ENCODE measurements at regions not wholly inside any gene's neighbourhood (a gene's known extent, or its start where the extent isn't known, plus 50 kb on each side); places are given as distances from the start of the nearest gene placed in this dataset.

GRCh38 chr4:3713346-3713745, 52.8 kb upstream of the ADRA2C start:
- Histone ChIP-seq H3K27me3 (ENCODE audit: insufficient read depth, low read depth, low read length) (no peaks in the 10 kb centered on the region), H3K9me3 (ENCODE audit: low read length) (no peaks in the 10 kb centered on the region), H3K36me3 (ENCODE audit: insufficient read depth, low read length) (no peaks in the 10 kb centered on the region), H3K27ac (ENCODE audit: low read length) (no peak overlapping the region), H4K20me1 (ENCODE audit: insufficient read depth) (no peaks in the 10 kb centered on the region), H3K9ac (ENCODE audit: low read length) (no peak overlapping the region), H2AFZ (ENCODE audit: low read depth, low read length) (no peak overlapping the region), H3F3A (ENCODE audit: insufficient read depth, low read length, poor library complexity, severe bottlenecking) (no peaks in the 10 kb centered on the region), H3K9me2 (ENCODE audit: insufficient read depth, low read length) (no peaks in the 10 kb centered on the region), H3K4me2 (ENCODE audit: low read length) (no peak overlapping the region), H3K4me3 (ENCODE audit: low read length) (no peak overlapping the region), H3K79me2 (replicated peaks; ENCODE audit: insufficient read depth, low read length) (no peaks in the 10 kb centered on the region)
- TF ChIP-seq MXI1 (conservative IDR thresholded peaks at IDR 0.05; ENCODE audit: poor library complexity, severe bottlenecking) (no peak), SMC3 (conservative IDR thresholded peaks at IDR 0.05; ENCODE audit: poor library complexity) (no peak), POLR2AphosphoS5 (IDR thresholded peaks at IDR 0.05) (no peak), RAD21 (conservative IDR thresholded peaks at IDR 0.05) (no peak), EZH2 (IDR thresholded peaks at IDR 0.05; ENCODE audit: borderline replicate concordance, insufficient read depth, low read length, poor library complexity, severe bottlenecking) (no peak)

- no peak overlapping the region for H3K4me3 ChIP-seq (ENCODE audit: low read length)
- TF ChIP-seq EP300 (conservative IDR thresholded peaks at IDR 0.05; ENCODE audit: poor library complexity, severe bottlenecking): no peak
- no peak for TF ChIP-seq CTCF (IDR thresholded peaks at IDR 0.05; ENCODE audit: poor library complexity, severe bottlenecking)
- no peak for TF ChIP-seq MXI1 (conservative IDR thresholded peaks at IDR 0.05; ENCODE audit: poor library complexity, severe bottlenecking)
- no peak for TF ChIP-seq EZH2 (IDR thresholded peaks at IDR 0.05; ENCODE audit: borderline replicate concordance, insufficient read depth, low read length, poor library complexity, severe bottlenecking)
- TF ChIP-seq SMC3 (conservative IDR thresholded peaks at IDR 0.05; ENCODE audit: poor library complexity): no peak
- no peak for TF ChIP-seq REST (IDR thresholded peaks at IDR 0.05; ENCODE audit: borderline replicate concordance)
- no peak for TF ChIP-seq RAD21 (conservative IDR thresholded peaks at IDR 0.05)
- TF ChIP-seq POLR2AphosphoS5 (IDR thresholded peaks at IDR 0.05): no peak
- H3K4me2 ChIP-seq (ENCODE audit: low read length): no peak overlapping the region
- H2AFZ ChIP-seq (ENCODE audit: low read depth, low read length): no peak overlapping the region
- H3K79me2 ChIP-seq (replicated peaks; ENCODE audit: insufficient read depth, low read length): no peaks in the 10 kb centered on the region
- no peaks in the 10 kb centered on the region for H3F3A ChIP-seq (ENCODE audit: insufficient read depth, low read length, poor library complexity, severe bottlenecking)
- no peaks in the 10 kb centered on the region for H3K27me3 ChIP-seq (ENCODE audit: insufficient read depth, low read depth, low read length)
- H3K9ac ChIP-seq (ENCODE audit: low read length): no peak overlapping the region
- H3K9me2 ChIP-seq (ENCODE audit: insufficient read depth, low read length): no peaks in the 10 kb centered on the region
- H3K9me3 ChIP-seq (ENCODE audit: low read length): no peaks in the 10 kb centered on the region
- H4K20me1 ChIP-seq (ENCODE audit: insufficient read depth): no peaks in the 10 kb centered on the region
- no peaks in the 10 kb centered on the region for H3K36me3 ChIP-seq (ENCODE audit: insufficient read depth, low read length)
- no peak overlapping the region for H3K27ac ChIP-seq (ENCODE audit: low read length)
Observed at GRCh38 chr4:3712936-3713335, 53.2 kb upstream of the ADRA2C start.

All from neural cell (in vitro differentiated cells).